Uterus (tissue), 3 donors: ENCODE measurements at regions not wholly inside any gene's neighbourhood (a gene's known extent, or its start where the extent isn't known, plus 50 kb on each side); places are given as distances from the start of the nearest gene placed in this dataset.

Source experiments
- DNase-seq, 2 donors: peaks; one replicate each; pipeline ENCODE4 v3.0.0-alpha.2; 2019 to 2020
- H3K27ac ChIP-seq, 2 donors: fragments of 200-600 bp; sonication (generic); 1 replicate in 1 of 2; 2 replicates in 1 of 2; pipeline ENCODE4 v1.5.1; 2016 to 2018
- H3K27me3 ChIP-seq, 2 donors: fragments of 200-600 bp; sonication (generic); one replicate each; pipeline ENCODE4 v1.5.1; 2018 to 2019; ENCODE audit warnings: control low read depth in 1 of 2
- H3K36me3 ChIP-seq, 2 donors: fragments of 200-600 bp; sonication (generic); one replicate each; pipeline ENCODE4 v1.5.1; 2019; ENCODE audit warnings: control low read depth in 1 of 2
- H3K4me1 ChIP-seq, 2 donors: fragments of 200-600 bp; sonication (generic); one replicate each; pipeline ENCODE4 v1.5.1; 2018 to 2019; ENCODE audit warnings: control low read depth in 1 of 2
- H3K4me3 ChIP-seq, 2 donors: fragments of 200-600 bp; sonication (generic); 1 replicate in 1 of 2; 2 replicates in 1 of 2; pipeline ENCODE4 v1.5.1; 2018 to 2019; ENCODE audit warnings: mild to moderate bottlenecking in 1 of 2
- H3K9me3 ChIP-seq, 2 donors: fragments of 200-600 bp; sonication (generic); one replicate each; pipeline ENCODE4 v1.5.1; 2019; ENCODE audit warnings: control low read depth in 1 of 2
- CTCF ChIP-seq, 4 experiments: fragments of 200-600 bp in 2 of 4; fragments of 450-650 bp in 2 of 4; sonication (generic) in 2 of 4; IDR thresholded peaks; one replicate each; pipeline ENCODE4 v1.5.1; 2016 to 2019; ENCODE audit warnings: antibody characterized with exemption in 4 of 4, mild to moderate bottlenecking in 2 of 4, moderate library complexity in 1 of 4
- POLR2A ChIP-seq, 2 donors: fragments of 450-650 bp; IDR thresholded peaks; one replicate each; pipeline ENCODE4 v1.6.1; 2016; ENCODE audit warnings: antibody characterized with exemption in 2 of 2, mild to moderate bottlenecking in 1 of 2, moderate library complexity in 1 of 2
- intact Hi-C: fragments of 100-400 bp; cut with DNase I; formaldehyde crosslinking; loops from one replicate; pipeline ENCODE4 v1.15.1; 2023; ENCODE audit warnings: low total_unique reads
- donor health status: DM: yes; HTN: yes; CAD: no.

DNA sequence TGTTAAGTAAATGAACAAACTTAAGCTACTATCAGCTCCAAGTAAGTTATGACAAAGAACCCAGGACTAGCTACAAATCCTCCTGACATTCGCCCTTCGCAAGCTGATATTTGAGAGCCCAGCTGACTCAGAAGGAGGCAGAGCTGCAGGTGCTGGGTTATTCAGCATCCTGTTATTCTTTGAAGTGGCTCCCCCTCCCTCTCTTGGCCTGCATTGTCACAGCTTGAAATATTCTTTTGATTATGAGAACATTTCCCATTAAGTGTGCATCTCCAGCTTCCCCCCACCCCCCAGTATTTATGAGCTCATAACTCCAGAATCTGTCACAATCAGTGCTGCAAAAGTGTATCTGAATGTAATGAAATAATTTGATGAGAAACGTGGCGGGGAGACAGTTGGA, 78.8 kb upstream of the RALY start:
- intact Hi-C loops = no loop called here
- Histone ChIP-seq H3K27ac (no peak overlapping the region), H3K36me3 (no peaks in the 10 kb centered on the region), H3K4me1 (no peaks in the 10 kb centered on the region), H3K4me3 (no peak overlapping the region), H3K9me3 (no peaks in the 10 kb centered on the region), H3K27me3 (no peaks in the 10 kb centered on the region)
- DNase-seq = no peak
- TF ChIP-seq CTCF (IDR thresholded peaks at IDR 0.05) (no peak), POLR2A (IDR thresholded peaks at IDR 0.05) (no peak)

DNA sequence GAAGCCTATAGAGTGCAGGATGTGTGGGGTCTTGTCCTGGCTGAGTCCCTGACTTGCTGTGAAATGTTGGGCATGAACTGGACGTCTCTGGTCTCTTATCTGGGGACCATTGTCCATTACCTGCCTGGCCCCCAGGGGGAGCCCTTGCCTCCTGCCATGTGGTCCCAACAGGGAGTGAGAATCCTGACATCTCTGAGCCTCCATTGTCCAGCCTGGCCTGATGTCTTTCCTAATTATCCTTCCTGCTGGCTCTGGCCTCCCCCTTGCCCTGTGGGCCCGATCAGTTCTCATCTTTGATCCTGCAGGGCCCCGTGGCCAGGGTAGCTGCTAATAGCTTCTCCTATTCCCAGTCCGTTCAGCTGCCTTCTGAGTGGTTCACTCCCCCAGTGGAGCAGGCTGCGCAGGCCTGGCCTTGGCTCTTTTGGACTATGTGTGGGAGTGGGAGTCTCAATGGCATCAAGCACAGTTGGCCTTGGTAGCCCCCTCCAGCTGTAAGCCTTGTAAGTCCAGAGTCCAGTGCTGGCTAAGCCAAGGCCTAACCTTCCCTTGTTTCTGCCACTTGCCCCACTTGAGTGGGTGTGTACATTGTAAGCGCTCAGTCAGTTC, 77.9 kb upstream of the RALY start:
- H3K4me3 ChIP-seq = no peak overlapping the region
- no peaks in the 10 kb centered on the region for H3K9me3 ChIP-seq
- TF ChIP-seq CTCF (IDR thresholded peaks at IDR 0.05) (peak in 2 of 4 experiments; percentile 13 to 29), POLR2A (IDR thresholded peaks at IDR 0.05) (no peak)
- no peaks in the 10 kb centered on the region for H3K36me3 ChIP-seq
- H3K27ac ChIP-seq = no peak overlapping the region
- H3K4me1 ChIP-seq = no peaks in the 10 kb centered on the region
- no peaks in the 10 kb centered on the region for H3K27me3 ChIP-seq
- DNase-seq = no peak
- intact Hi-C loops = no loop called here

- H3K27me3 ChIP-seq = no peaks in the 10 kb centered on the region
- H3K36me3 ChIP-seq = no peaks in the 10 kb centered on the region
- no peaks in the 10 kb centered on the region for H3K4me1 ChIP-seq
- no peak for DNase-seq
- TF ChIP-seq CTCF (IDR thresholded peaks at IDR 0.05) (no peak), POLR2A (IDR thresholded peaks at IDR 0.05) (no peak)
- H3K9me3 ChIP-seq = no peaks in the 10 kb centered on the region
- intact Hi-C loops = no loop called here
- H3K4me3 ChIP-seq = no peak overlapping the region
- H3K27ac ChIP-seq = no peak overlapping the region
Measured at GRCh38 chr20:33916768-33917167, 76.9 kb upstream of the RALY start.

DNA sequence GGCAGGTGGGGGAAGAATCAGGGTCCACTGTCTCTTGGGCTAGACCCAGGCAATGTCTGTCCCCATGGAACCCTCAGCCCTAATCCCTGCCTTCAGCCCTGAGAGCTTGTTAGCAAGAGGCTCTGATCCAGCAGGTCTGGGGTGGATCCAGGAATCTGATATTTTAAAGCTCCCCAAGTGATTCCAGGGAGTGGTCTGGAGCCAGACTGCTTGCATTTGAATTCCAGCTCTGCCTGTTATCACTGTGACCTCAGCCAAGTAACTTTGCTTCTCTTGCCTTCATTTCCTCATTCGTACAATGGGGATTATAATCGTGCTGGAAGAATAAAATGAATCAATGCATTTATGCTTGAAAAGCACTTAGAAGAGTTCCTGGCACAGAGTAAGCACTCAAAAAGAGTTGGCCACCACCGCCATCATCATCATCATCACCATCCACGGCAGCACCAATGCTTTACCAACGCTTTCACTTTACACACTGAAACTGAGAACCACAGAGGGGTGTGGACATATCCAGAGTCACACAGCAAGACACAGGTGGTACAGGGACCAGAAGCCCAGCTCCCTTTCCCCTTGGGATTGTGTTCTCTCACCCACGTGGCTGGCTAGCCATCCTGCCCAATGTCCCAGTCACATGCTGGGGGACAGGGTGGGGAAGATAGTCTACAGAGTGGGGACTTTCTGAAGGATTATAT, 75.7 kb upstream of the RALY start:
- Histone ChIP-seq H3K9me3 (no peaks in the 10 kb centered on the region), H3K4me1 (no peaks in the 10 kb centered on the region), H3K36me3 (no peaks in the 10 kb centered on the region), H3K27ac (no peak overlapping the region), H3K27me3 (no peaks in the 10 kb centered on the region), H3K4me3 (no peak overlapping the region)
- DNase-seq = no peak
- intact Hi-C loops = no loop called here
- no peak for TF ChIP-seq POLR2A (IDR thresholded peaks at IDR 0.05)
- TF ChIP-seq CTCF (IDR thresholded peaks at IDR 0.05) = no peak

GRCh38 chr20:33918662-33919061, 75.0 kb upstream of the RALY start:
- DNase-seq = no peak
- TF ChIP-seq CTCF (IDR thresholded peaks at IDR 0.05) (no peak), POLR2A (IDR thresholded peaks at IDR 0.05) (no peak)
- intact Hi-C loops = no loop called here

More at GRCh38 chr20:33918662-33919061, 75.0 kb upstream of the RALY start:
- Histone ChIP-seq H3K4me3 (no peak overlapping the region), H3K4me1 (no peaks in the 10 kb centered on the region), H3K27ac (no peak overlapping the region), H3K9me3 (no peaks in the 10 kb centered on the region), H3K36me3 (no peaks in the 10 kb centered on the region), H3K27me3 (no peaks in the 10 kb centered on the region)
